ENCODE measurements at regions not wholly inside any gene's neighbourhood (a gene's known extent, or its start where the extent isn't known, plus 50 kb on each side); places are given as distances from the start of the nearest gene placed in this dataset.
"Not testable (repeated sequence)": the region's sequence is repeated elsewhere in the genome, so short reads cannot be mapped to it uniquely, and the experiment has no call there.

DNA sequence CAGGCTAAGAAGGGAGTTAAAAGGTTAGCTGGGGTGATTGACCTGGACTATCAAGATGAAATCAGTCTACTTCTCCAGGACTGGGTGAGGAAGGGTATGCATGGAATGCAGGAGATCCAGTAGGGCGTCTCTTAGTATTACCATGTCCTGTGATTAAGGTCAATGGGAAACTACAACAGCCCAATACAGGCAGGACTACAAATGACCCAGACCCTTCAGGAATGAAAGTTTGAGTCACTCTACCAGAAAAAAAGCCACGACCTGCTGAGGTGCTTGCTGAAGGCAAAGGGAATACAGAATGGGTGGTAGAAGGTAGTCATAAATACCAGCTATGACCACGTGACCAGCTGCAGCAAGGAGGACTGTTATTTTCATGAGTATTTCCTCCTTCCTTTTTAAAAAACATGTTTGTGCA lies 249.7 kb upstream of the CYRIA start:
- TF ChIP-seq EZH2, EZH2phosphoT487 (IDR thresholded peaks at IDR 0.05): not testable (repeated sequence)
- TF ChIP-seq, protein P1, sequence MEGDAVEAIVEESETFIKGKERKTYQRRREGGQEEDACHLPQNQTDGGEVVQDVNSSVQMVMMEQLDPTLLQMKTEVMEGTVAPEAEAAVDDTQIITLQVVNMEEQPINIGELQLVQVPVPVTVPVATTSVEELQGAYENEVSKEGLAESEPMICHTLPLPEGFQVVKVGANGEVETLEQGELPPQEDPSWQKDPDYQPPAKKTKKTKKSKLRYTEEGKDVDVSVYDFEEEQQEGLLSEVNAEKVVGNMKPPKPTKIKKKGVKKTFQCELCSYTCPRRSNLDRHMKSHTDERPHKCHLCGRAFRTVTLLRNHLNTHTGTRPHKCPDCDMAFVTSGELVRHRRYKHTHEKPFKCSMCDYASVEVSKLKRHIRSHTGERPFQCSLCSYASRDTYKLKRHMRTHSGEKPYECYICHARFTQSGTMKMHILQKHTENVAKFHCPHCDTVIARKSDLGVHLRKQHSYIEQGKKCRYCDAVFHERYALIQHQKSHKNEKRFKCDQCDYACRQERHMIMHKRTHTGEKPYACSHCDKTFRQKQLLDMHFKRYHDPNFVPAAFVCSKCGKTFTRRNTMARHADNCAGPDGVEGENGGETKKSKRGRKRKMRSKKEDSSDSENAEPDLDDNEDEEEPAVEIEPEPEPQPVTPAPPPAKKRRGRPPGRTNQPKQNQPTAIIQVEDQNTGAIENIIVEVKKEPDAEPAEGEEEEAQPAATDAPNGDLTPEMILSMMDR (IDR thresholded peaks at IDR 0.05): not testable (repeated sequence)

All from neural progenitor cell (in vitro differentiated cells).